Coronary artery (tissue), 2 donors: ENCODE measurements at regions not wholly inside any gene's neighbourhood (a gene's known extent, or its start where the extent isn't known, plus 50 kb on each side); places are given as distances from the start of the nearest gene placed in this dataset.

Source experiments
- DNase-seq: peaks from one replicate; pipeline ENCODE4 v3.0.0-alpha.2; 2017; ENCODE audit warnings: low spot score
- H3K27ac ChIP-seq, 2 donors: fragments of 200-600 bp; sonication (generic); one replicate each; pipeline ENCODE4 v1.5.1; 2016 to 2019
- H3K4me3 ChIP-seq: fragments of 200-600 bp; sonication (generic); 2 replicates; pipeline ENCODE4 v1.5.1; 2016; ENCODE audit warnings: mild to moderate bottlenecking, moderate library complexity
- CTCF ChIP-seq: fragments of 200-600 bp; sonication (generic); IDR thresholded peaks from one replicate; pipeline ENCODE4 v1.5.1; 2019; ENCODE audit warnings: antibody characterized with exemption

- TF ChIP-seq CTCF: no peak
These were observed 720.7 kb upstream of the CXADR start for GRCh38 chr21:16792101-16792500.

GRCh38 chr21:16794950-16795349, 717.9 kb upstream of the CXADR start:
- DNase-seq: no peak
- no peak for TF ChIP-seq CTCF
- no peak overlapping the region for H3K27ac ChIP-seq
- H3K4me3 ChIP-seq: no peak overlapping the region

More at GRCh38 chr21:16792101-16792500, 720.7 kb upstream of the CXADR start:
- H3K27ac ChIP-seq: no peak overlapping the region
- H3K4me3 ChIP-seq: no peak overlapping the region
- DNase-seq: no peak

GRCh38 chr21:16796776-16797175, 716.1 kb upstream of the CXADR start:
- H3K27ac ChIP-seq: no peak overlapping the region
- no peak for DNase-seq
- TF ChIP-seq CTCF: no peak
- H3K4me3 ChIP-seq: no peak overlapping the region

- H3K4me3 ChIP-seq: no peak overlapping the region
These were observed 715.3 kb upstream of the CXADR start for GRCh38 chr21:16797540-16797939.

GRCh38 chr21:16797966-16798365, 714.9 kb upstream of the CXADR start:
- no peak overlapping the region for H3K4me3 ChIP-seq
- DNase-seq: no peak
- H3K27ac ChIP-seq: no peak overlapping the region
- TF ChIP-seq CTCF: no peak

More at GRCh38 chr21:16797540-16797939, 715.3 kb upstream of the CXADR start:
- H3K27ac ChIP-seq: no peak overlapping the region
- DNase-seq: no peak
- no peak for TF ChIP-seq CTCF

GRCh38 chr21:16800536-16801275, 712.1 kb upstream of the CXADR start:
- DNase-seq: no peak
- TF ChIP-seq CTCF: no peak
- H3K4me3 ChIP-seq: no peak overlapping the region
- H3K27ac ChIP-seq: no peak overlapping the region

- no peak for DNase-seq
- TF ChIP-seq CTCF: no peak
- H3K4me3 ChIP-seq: no peak overlapping the region
- H3K27ac ChIP-seq: no peak overlapping the region
These were observed 701.8 kb upstream of the CXADR start for GRCh38 chr21:16811011-16811410.
